ENCODE measurements at regions not wholly inside any gene's neighbourhood (a gene's known extent, or its start where the extent isn't known, plus 50 kb on each side); places are given as distances from the start of the nearest gene placed in this dataset.
"Not testable (repeated sequence)": the region's sequence is repeated elsewhere in the genome, so short reads cannot be mapped to it uniquely, and the experiment has no call there.

- H3K27ac Mint-ChIP-seq, DNase-seq, H3K9me3 Mint-ChIP-seq, CTCF ChIA-PET, H3K36me3 Mint-ChIP-seq, H3K4me1 Mint-ChIP-seq, H3K4me3 Mint-ChIP-seq, H3K27me3 Mint-ChIP-seq: not testable (repeated sequence)
These were observed 190.7 kb upstream of the VIPR2 start for GRCh38 chr7:159335181-159335926.

GRCh38 chr7:159332854-159333479 lies 188.3 kb upstream of the VIPR2 start:
- DNase-seq, H3K27ac Mint-ChIP-seq, CTCF ChIA-PET, H3K27me3 Mint-ChIP-seq, H3K4me3 Mint-ChIP-seq, H3K9me3 Mint-ChIP-seq, H3K4me1 Mint-ChIP-seq, H3K36me3 Mint-ChIP-seq: not testable (repeated sequence)

- DNase-seq: no peak
These were observed 186.8 kb upstream of the VIPR2 start for GRCh38 chr7:159331462-159331861.

GRCh38 chr7:159329818-159330378 lies 185.2 kb upstream of the VIPR2 start:
- no peak for DNase-seq
- Mint-ChIP-seq H3K4me3 (no peak overlapping the region), H3K27ac (no peak overlapping the region), H3K4me1 (no peaks in the 10 kb centered on the region), H3K9me3 (peaks cover 17% of the 10 kb centered on the region), H3K27me3 (no peaks in the 10 kb centered on the region), H3K36me3 (peaks cover 2% of the 10 kb centered on the region)
- CTCF ChIA-PET: no interaction called here

More at GRCh38 chr7:159331462-159331861, 186.8 kb upstream of the VIPR2 start:
- Mint-ChIP-seq H3K4me1 (no peaks in the 10 kb centered on the region), H3K36me3 (peaks cover 5% of the 10 kb centered on the region), H3K27ac (no peak overlapping the region), H3K4me3 (no peak overlapping the region), H3K27me3 (no peaks in the 10 kb centered on the region), H3K9me3 (peaks cover 19% of the 10 kb centered on the region)
- CTCF ChIA-PET: interaction anchor here (0.6 kb wide), 1 partner anchor 42 kb away, joined by 3 read pairs; no protein-coding TSS in a partner anchor

- CTCF ChIA-PET: no interaction called here
- Mint-ChIP-seq H3K4me1 (no peaks in the 10 kb centered on the region), H3K36me3 (peaks cover 2% of the 10 kb centered on the region), H3K27me3 (no peaks in the 10 kb centered on the region), H3K9me3 (peaks cover 15% of the 10 kb centered on the region), H3K27ac (no peak overlapping the region), H3K4me3 (no peak overlapping the region)
- no peak for DNase-seq
These were observed 183.4 kb upstream of the VIPR2 start for GRCh38 chr7:159328096-159328495.

- no peaks in the 10 kb centered on the region for H3K27me3 Mint-ChIP-seq
- no peak for DNase-seq
- H3K4me3 Mint-ChIP-seq: no peak overlapping the region
- H3K9me3 Mint-ChIP-seq: peaks cover 19% of the 10 kb centered on the region
- CTCF ChIA-PET: no interaction called here
- no peak overlapping the region for H3K27ac Mint-ChIP-seq
- H3K36me3 Mint-ChIP-seq: peaks cover 2% of the 10 kb centered on the region
- no peaks in the 10 kb centered on the region for H3K4me1 Mint-ChIP-seq
These were observed 178.7 kb upstream of the VIPR2 start for GRCh38 chr7:159323359-159323758.

- Mint-ChIP-seq H3K4me3 (no peak overlapping the region), H3K9me3 (peaks cover 10% of the 10 kb centered on the region), H3K4me1 (no peaks in the 10 kb centered on the region), H3K27me3 (no peaks in the 10 kb centered on the region), H3K36me3 (no peaks in the 10 kb centered on the region), H3K27ac (no peak overlapping the region)
- DNase-seq: no peak
- CTCF ChIA-PET: no interaction called here
These were observed 176.6 kb upstream of the VIPR2 start for GRCh38 chr7:159321278-159321677.

GRCh38 chr7:159318682-159319351 lies 174.2 kb upstream of the VIPR2 start:
- Mint-ChIP-seq H3K4me1 (no peaks in the 10 kb centered on the region), H3K36me3 (no peaks in the 10 kb centered on the region), H3K27ac (no peak overlapping the region), H3K27me3 (no peaks in the 10 kb centered on the region), H3K9me3 (peaks cover 7% of the 10 kb centered on the region), H3K4me3 (no peak overlapping the region)
- CTCF ChIA-PET: no interaction called here
- DNase-seq: no peak

- Mint-ChIP-seq H3K36me3 (no peaks in the 10 kb centered on the region), H3K27me3 (no peaks in the 10 kb centered on the region), H3K4me3 (no peak overlapping the region), H3K27ac (no peak overlapping the region), H3K4me1 (no peaks in the 10 kb centered on the region), H3K9me3 (peaks cover 7% of the 10 kb centered on the region)
- CTCF ChIA-PET: no interaction called here
- DNase-seq: no peak
These were observed 172.6 kb upstream of the VIPR2 start for GRCh38 chr7:159317294-159317693.

GRCh38 chr7:159311172-159311494 lies 166.5 kb upstream of the VIPR2 start:
- CTCF ChIA-PET: no interaction called here

GRCh38 chr7:159310457-159311171 lies 165.9 kb upstream of the VIPR2 start:
- H3K36me3 Mint-ChIP-seq: no peaks in the 10 kb centered on the region
- H3K27ac Mint-ChIP-seq: no peak overlapping the region
- H3K4me1 Mint-ChIP-seq: no peaks in the 10 kb centered on the region
- H3K9me3 Mint-ChIP-seq: peaks cover 4% of the 10 kb centered on the region
- H3K4me3 Mint-ChIP-seq: no peak overlapping the region
- no peak for DNase-seq
- H3K27me3 Mint-ChIP-seq: peaks cover 13% of the 10 kb centered on the region
- CTCF ChIA-PET: no interaction called here

More at GRCh38 chr7:159311172-159311494, 166.5 kb upstream of the VIPR2 start:
- Mint-ChIP-seq H3K4me3 (no peak overlapping the region), H3K27me3 (peaks cover 13% of the 10 kb centered on the region), H3K27ac (no peak overlapping the region), H3K36me3 (no peaks in the 10 kb centered on the region), H3K9me3 (peaks cover 4% of the 10 kb centered on the region), H3K4me1 (no peaks in the 10 kb centered on the region)
- DNase-seq: no peak

GRCh38 chr7:159309214-159309613 lies 164.5 kb upstream of the VIPR2 start:
- CTCF ChIA-PET, H3K4me1 Mint-ChIP-seq, H3K36me3 Mint-ChIP-seq, H3K4me3 Mint-ChIP-seq, DNase-seq, H3K9me3 Mint-ChIP-seq, H3K27ac Mint-ChIP-seq: not testable (repeated sequence)
- H3K27me3 Mint-ChIP-seq: peaks cover 13% of the 10 kb centered on the region

GRCh38 chr7:159306012-159306411 lies 161.3 kb upstream of the VIPR2 start:
- DNase-seq: no peak
- Mint-ChIP-seq H3K27me3 (peaks cover 5% of the 10 kb centered on the region), H3K4me1 (no peaks in the 10 kb centered on the region), H3K36me3 (no peaks in the 10 kb centered on the region), H3K27ac (no peak overlapping the region), H3K4me3 (no peak overlapping the region), H3K9me3 (peaks cover 4% of the 10 kb centered on the region)
- CTCF ChIA-PET: no interaction called here

- H3K27me3 Mint-ChIP-seq, H3K9me3 Mint-ChIP-seq, CTCF ChIA-PET, H3K4me1 Mint-ChIP-seq, H3K27ac Mint-ChIP-seq, H3K36me3 Mint-ChIP-seq, H3K4me3 Mint-ChIP-seq, DNase-seq: not testable (repeated sequence)
These were observed 160.5 kb upstream of the VIPR2 start for GRCh38 chr7:159305185-159305584.
